SK-N-MC (cell line): ENCODE measurements at regions not wholly inside any gene's neighbourhood (a gene's known extent, or its start where the extent isn't known, plus 50 kb on each side); places are given as distances from the start of the nearest gene placed in this dataset.

Experiments used
- DNase-seq: peaks from one replicate; pipeline ENCODE4 v3.0.0-alpha.2; 2011; ENCODE audit warnings: low read depth, low spot score
- H3K27ac ChIP-seq: fragments of 200-600 bp; sonication (generic); 2 replicates; pipeline ENCODE4 v1.5.1; 2016; ENCODE audit warnings: mixed run types
- H3K36me3 ChIP-seq: fragments of 200-600 bp; sonication (generic); 2 replicates; pipeline ENCODE4 v1.6.1; 2017; ENCODE audit warnings: antibody characterized with exemption, low read length, mixed read lengths; ENCODE audit not compliant: insufficient read depth
- H3K4me3 ChIP-seq: fragments of 200-600 bp; sonication (generic); 2 replicates; pipeline ENCODE4 v1.5.1; 2016
- H3K9ac ChIP-seq: fragments of 200-600 bp; sonication (generic); 2 replicates; pipeline ENCODE4 v1.8.0; 2017; ENCODE audit warnings: mixed run types, mixed read lengths; ENCODE audit not compliant: insufficient read length
- H3K9me3 ChIP-seq: fragments of 200-600 bp; sonication (generic); 2 replicates; pipeline ENCODE4 v1.6.1; 2017; ENCODE audit warnings: low read depth, mild to moderate bottlenecking, antibody characterized with exemption, low read length, moderate library complexity, mixed read lengths
- EZH2 ChIP-seq: fragments of 200-600 bp; sonication (generic); IDR thresholded peaks from one replicate; pipeline ENCODE4 v1.6.1; 2017; ENCODE audit warnings: antibody characterized with exemption
- FOXP2 ChIP-seq: optimal IDR thresholded peaks from 2 replicates; pipeline ENCODE3; 2011; ENCODE audit warnings: mild to moderate bottlenecking, moderate library complexity; ENCODE audit not compliant: insufficient read depth; ENCODE audit errors: extremely low read length, control extremely low read depth
- POLR2AphosphoS5 ChIP-seq: IDR thresholded peaks from 2 replicates; pipeline ENCODE4 v1.6.1; 2012; ENCODE audit warnings: mild to moderate bottlenecking, low read depth, low read length, borderline replicate concordance

GRCh38 chr2:65525616-65526231 is 93.3 kb upstream of the SPRED2 start:
- Histone ChIP-seq H3K9ac (no peak overlapping the region), H3K4me3 (no peak overlapping the region), H3K27ac (no peak overlapping the region), H3K9me3 (no peaks in the 10 kb centered on the region), H3K36me3 (no peaks in the 10 kb centered on the region)
- no peak for TF ChIP-seq EZH2
- no peak for TF ChIP-seq POLR2AphosphoS5
- DNase-seq = no peak

- Histone ChIP-seq H3K4me3 (no peak overlapping the region), H3K36me3 (no peaks in the 10 kb centered on the region), H3K9ac (no peak overlapping the region), H3K9me3 (no peaks in the 10 kb centered on the region), H3K27ac (no peak overlapping the region)
- no peak for DNase-seq
- no peak for TF ChIP-seq FOXP2
- no peak for TF ChIP-seq POLR2AphosphoS5
- no peak for TF ChIP-seq EZH2
These were observed 90.5 kb upstream of the SPRED2 start for GRCh38 chr2:65522922-65523321.

- no peak for TF ChIP-seq POLR2AphosphoS5
- no peak for TF ChIP-seq EZH2
- no peak for TF ChIP-seq FOXP2
- Histone ChIP-seq H3K36me3 (no peaks in the 10 kb centered on the region), H3K9me3 (no peaks in the 10 kb centered on the region), H3K27ac (no peak overlapping the region), H3K9ac (no peak overlapping the region), H3K4me3 (no peak overlapping the region)
- DNase-seq = no peak
These were observed 86.4 kb upstream of the SPRED2 start for GRCh38 chr2:65518751-65519150.

DNA sequence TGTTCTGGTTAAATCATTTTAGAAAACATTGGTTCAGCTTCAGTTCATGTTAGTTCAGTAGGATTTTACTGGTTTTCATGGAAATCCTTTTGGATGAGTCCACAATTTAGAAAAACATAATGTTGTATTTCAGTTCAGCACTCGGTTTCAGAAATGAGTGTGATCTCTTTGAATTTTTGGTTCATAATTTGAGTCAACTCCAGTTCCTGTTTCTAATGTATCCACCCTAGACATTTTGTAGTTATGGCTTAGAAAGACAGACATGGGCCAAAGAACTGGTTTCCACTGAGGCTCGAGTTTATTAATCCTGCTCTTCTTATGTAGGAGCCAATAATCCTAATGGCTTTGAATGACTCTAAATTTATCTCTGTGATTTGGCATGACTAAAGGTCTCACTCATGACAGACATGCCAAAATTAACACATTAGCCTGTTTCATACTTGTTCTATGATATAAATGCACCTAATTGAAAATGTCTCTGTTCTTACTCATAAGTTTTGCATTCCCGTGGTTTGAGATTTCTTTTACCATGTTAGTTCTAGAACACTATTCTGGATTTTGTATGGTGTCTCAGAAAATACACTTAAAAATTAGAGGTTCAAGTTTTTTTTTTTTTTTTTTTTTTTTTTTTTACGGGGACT is 82.3 kb upstream of the SPRED2 start:
- Histone ChIP-seq H3K36me3 (no peaks in the 10 kb centered on the region), H3K9ac (no peak overlapping the region), H3K9me3 (no peaks in the 10 kb centered on the region), H3K27ac (no peak overlapping the region), H3K4me3 (no peak overlapping the region)
- no peak for TF ChIP-seq EZH2
- TF ChIP-seq POLR2AphosphoS5 = no peak
- no peak for TF ChIP-seq FOXP2
- no peak for DNase-seq

DNA sequence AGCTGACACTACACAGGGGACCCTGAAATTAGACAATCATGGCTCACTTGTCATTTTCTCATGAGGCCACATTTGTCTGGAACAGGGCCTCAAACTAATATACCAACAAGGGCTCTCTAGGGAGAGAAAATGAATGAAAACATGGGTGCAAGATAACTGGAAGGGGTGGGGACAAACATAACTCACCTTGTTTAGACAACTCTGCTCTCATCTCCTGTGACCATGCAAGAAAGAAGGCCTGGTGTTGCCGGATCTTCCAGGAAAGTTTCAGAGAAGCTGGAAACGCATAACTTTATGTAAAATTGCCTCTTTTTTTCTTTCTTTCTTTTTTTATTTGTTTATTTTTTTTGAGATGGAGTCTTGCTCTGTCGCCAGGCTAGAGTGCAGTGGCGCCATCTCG is 80.4 kb upstream of the SPRED2 start:
- Histone ChIP-seq H3K27ac (no peak overlapping the region), H3K9ac (no peak overlapping the region), H3K9me3 (no peaks in the 10 kb centered on the region), H3K36me3 (no peaks in the 10 kb centered on the region), H3K4me3 (no peak overlapping the region)
- no peak for TF ChIP-seq POLR2AphosphoS5
- no peak for TF ChIP-seq FOXP2
- no peak for TF ChIP-seq EZH2
- DNase-seq = no peak

GRCh38 chr2:65511306-65511705 is 78.9 kb upstream of the SPRED2 start:
- no peaks in the 10 kb centered on the region for H3K36me3 ChIP-seq
- no peaks in the 10 kb centered on the region for H3K9me3 ChIP-seq
- no peak overlapping the region for H3K9ac ChIP-seq
- H3K4me3 ChIP-seq = no peak overlapping the region
- no peak overlapping the region for H3K27ac ChIP-seq
- DNase-seq = no peak
- TF ChIP-seq EZH2 = no peak
- no peak for TF ChIP-seq POLR2AphosphoS5
- TF ChIP-seq FOXP2 = no peak

- Histone ChIP-seq H3K9ac (no peak overlapping the region), H3K9me3 (no peaks in the 10 kb centered on the region), H3K4me3 (no peak overlapping the region), H3K36me3 (no peaks in the 10 kb centered on the region), H3K27ac (no peak overlapping the region)
- no peak for DNase-seq
- no peak for TF ChIP-seq POLR2AphosphoS5
- TF ChIP-seq EZH2 = no peak
- TF ChIP-seq FOXP2 = no peak
These were observed 75.8 kb upstream of the SPRED2 start for GRCh38 chr2:65508225-65508624.

GRCh38 chr2:65507102-65508069 is 75.0 kb upstream of the SPRED2 start:
- DNase-seq = no peak
- TF ChIP-seq EZH2 = no peak
- no peak for TF ChIP-seq FOXP2
- TF ChIP-seq POLR2AphosphoS5 = no peak
- Histone ChIP-seq H3K9me3 (no peaks in the 10 kb centered on the region), H3K9ac (no peak overlapping the region), H3K27ac (no peak overlapping the region), H3K4me3 (no peak overlapping the region), H3K36me3 (no peaks in the 10 kb centered on the region)
